HEK293 (cell line): ENCODE measurements at regions not wholly inside any gene's neighbourhood (a gene's known extent, or its start where the extent isn't known, plus 50 kb on each side); places are given as distances from the start of the nearest gene placed in this dataset.

Source experiments
- CTCF ChIA-PET: fragments of 350-600 bp; formaldehyde crosslinking; extraction: SDS; loops from one replicate; lab custom pipeline; 2021; ENCODE audit warnings: antibody characterized with exemption; lab: Yijun Ruan, JAX
- POLR2A ChIA-PET: fragments of 300-600 bp; formaldehyde crosslinking; extraction: SDS; loops from one replicate; lab custom pipeline; 2020; ENCODE audit warnings: antibody characterized with exemption, inconsistent platforms; lab: Yijun Ruan, JAX
- H3K27ac ChIP-seq: fragments of 200-500 bp; sonication (Bioruptor generic); 2 replicates; pipeline ENCODE4 v1.5.1; 2014; ENCODE audit warnings: low read depth, low read length, control low read depth, inconsistent platforms; ENCODE audit errors: extremely low read depth
- H3K36me3 ChIP-seq, 2 experiments: fragments of 200-500 bp in 1 of 2; sonication (Bioruptor generic) in 1 of 2; 1 replicate in 1 of 2; 2 replicates in 1 of 2; pipeline ENCODE4 v1.5.1; 2014 to 2017; ENCODE audit warnings: inconsistent platforms in 2 of 2, low read length in 2 of 2; ENCODE audit not compliant: control insufficient read depth in 2 of 2, insufficient read depth in 1 of 2
- H3K4me1 ChIP-seq: fragments of 200-500 bp; sonication (Bioruptor generic); 2 replicates; pipeline ENCODE4 v1.5.1; 2014; ENCODE audit warnings: mild to moderate bottlenecking, low read length, inconsistent platforms; ENCODE audit not compliant: control insufficient read depth, insufficient read depth
- H3K4me3 ChIP-seq: 2 replicates; pipeline ENCODE4 v1.5.1; 2011; ENCODE audit warnings: low read depth, mild to moderate bottlenecking, control low read depth, low read length, moderate library complexity
- H3K9me3 ChIP-seq: fragments of 200-500 bp; sonication (Bioruptor generic); 2 replicates; pipeline ENCODE4 v1.5.1; 2014; ENCODE audit warnings: low read depth, low read length, inconsistent platforms; ENCODE audit not compliant: control insufficient read depth, insufficient read depth
- EGR2 ChIP-seq: fragments of 450-650 bp; formaldehyde crosslinking; IDR thresholded peaks from 2 replicates; pipeline ENCODE4 v1.5.1; 2016; ENCODE audit warnings: low read depth, missing biosample characterization, missing genetic modification characterization
- KLF7 ChIP-seq: fragments of 450-650 bp; formaldehyde crosslinking; IDR thresholded peaks from 2 replicates; pipeline ENCODE4 v1.5.1; 2016; ENCODE audit warnings: missing biosample characterization, missing genetic modification characterization, borderline replicate concordance
- TRIM28 ChIP-seq: IDR thresholded peaks from 2 replicates; pipeline ENCODE4 v1.6.1; 2011; ENCODE audit warnings: low read length, control low read depth, borderline replicate concordance
- WT1 ChIP-seq: fragments of 450-650 bp; formaldehyde crosslinking; IDR thresholded peaks from 2 replicates; pipeline ENCODE4 v1.5.1; 2016; ENCODE audit warnings: missing biosample characterization, missing genetic modification characterization
- ZFHX2 ChIP-seq: fragments of 450-650 bp; formaldehyde crosslinking; conservative IDR thresholded peaks from 2 replicates; pipeline ENCODE4 v1.5.1; 2016; ENCODE audit warnings: missing biosample characterization, missing genetic modification characterization
- ZFP69B ChIP-seq: fragments of 450-650 bp; formaldehyde crosslinking; IDR thresholded peaks from 2 replicates; pipeline ENCODE4 v1.5.1; 2016; ENCODE audit warnings: missing biosample characterization, missing genetic modification characterization
- ZNF121 ChIP-seq: fragments of 450-650 bp; formaldehyde crosslinking; IDR thresholded peaks from 2 replicates; pipeline ENCODE4 v1.5.1; 2016; ENCODE audit warnings: missing biosample characterization, missing genetic modification characterization
- ZNF146 ChIP-seq: fragments of 450-650 bp; formaldehyde crosslinking; IDR thresholded peaks from 2 replicates; pipeline ENCODE4 v1.5.1; 2016; ENCODE audit warnings: missing biosample characterization, missing genetic modification characterization
- ZNF175 ChIP-seq: fragments of 450-650 bp; formaldehyde crosslinking; IDR thresholded peaks from 2 replicates; pipeline ENCODE4 v1.5.1; 2016; ENCODE audit warnings: missing biosample characterization, missing genetic modification characterization
- ZNF391 ChIP-seq: fragments of 450-650 bp; formaldehyde crosslinking; IDR thresholded peaks from 2 replicates; pipeline ENCODE4 v1.5.1; 2016; ENCODE audit warnings: low read depth, missing biosample characterization, missing genetic modification characterization, borderline replicate concordance
- ZNF394 ChIP-seq: fragments of 450-650 bp; formaldehyde crosslinking; IDR thresholded peaks from 2 replicates; pipeline ENCODE4 v1.5.1; 2016; ENCODE audit warnings: missing biosample characterization, missing genetic modification characterization, mild to moderate bottlenecking, moderate library complexity, borderline replicate concordance
- ZNF558 ChIP-seq: fragments of 450-650 bp; formaldehyde crosslinking; IDR thresholded peaks from 2 replicates; pipeline ENCODE4 v1.5.1; 2016; ENCODE audit warnings: missing biosample characterization, missing genetic modification characterization
- ZNF76 ChIP-seq: fragments of 450-650 bp; formaldehyde crosslinking; IDR thresholded peaks from 2 replicates; pipeline ENCODE4; 2016; ENCODE audit warnings: low read depth, missing biosample characterization, missing genetic modification characterization, borderline replicate concordance
- ZNF785 ChIP-seq: fragments of 450-650 bp; formaldehyde crosslinking; IDR thresholded peaks from 2 replicates; pipeline ENCODE4 v1.5.1; 2016; ENCODE audit warnings: missing biosample characterization, missing genetic modification characterization
- TF ChIP-seq, protein P1 (sequence below): fragments of 450-650 bp; formaldehyde crosslinking; IDR thresholded peaks from 2 replicates; pipeline ENCODE4 v1.5.1; 2016; ENCODE audit warnings: missing biosample characterization, missing genetic modification characterization
- TF ChIP-seq, protein P2 (sequence below): fragments of 450-650 bp; formaldehyde crosslinking; IDR thresholded peaks from 2 replicates; pipeline ENCODE4 v1.5.1; 2016; ENCODE audit warnings: missing biosample characterization, missing genetic modification characterization
- TF ChIP-seq, protein P3 (sequence below): fragments of 450-650 bp; formaldehyde crosslinking; IDR thresholded peaks from 2 replicates; pipeline ENCODE4 v1.5.1; 2016; ENCODE audit warnings: missing biosample characterization, missing genetic modification characterization
- TF ChIP-seq, protein P4 (sequence below): fragments of 450-650 bp; formaldehyde crosslinking; IDR thresholded peaks from 2 replicates; pipeline ENCODE4 v1.5.1; 2016; ENCODE audit warnings: missing biosample characterization, missing genetic modification characterization
- TF ChIP-seq, protein P5 (sequence below): fragments of 450-650 bp; formaldehyde crosslinking; IDR thresholded peaks from 2 replicates; pipeline ENCODE4 v1.5.1; 2016; ENCODE audit warnings: missing biosample characterization, missing genetic modification characterization, low read depth
- TF ChIP-seq, protein P6 (sequence below): fragments of 450-650 bp; formaldehyde crosslinking; IDR thresholded peaks from 2 replicates; pipeline ENCODE4 v1.5.1; 2016; ENCODE audit warnings: missing biosample characterization, missing genetic modification characterization

DNA sequence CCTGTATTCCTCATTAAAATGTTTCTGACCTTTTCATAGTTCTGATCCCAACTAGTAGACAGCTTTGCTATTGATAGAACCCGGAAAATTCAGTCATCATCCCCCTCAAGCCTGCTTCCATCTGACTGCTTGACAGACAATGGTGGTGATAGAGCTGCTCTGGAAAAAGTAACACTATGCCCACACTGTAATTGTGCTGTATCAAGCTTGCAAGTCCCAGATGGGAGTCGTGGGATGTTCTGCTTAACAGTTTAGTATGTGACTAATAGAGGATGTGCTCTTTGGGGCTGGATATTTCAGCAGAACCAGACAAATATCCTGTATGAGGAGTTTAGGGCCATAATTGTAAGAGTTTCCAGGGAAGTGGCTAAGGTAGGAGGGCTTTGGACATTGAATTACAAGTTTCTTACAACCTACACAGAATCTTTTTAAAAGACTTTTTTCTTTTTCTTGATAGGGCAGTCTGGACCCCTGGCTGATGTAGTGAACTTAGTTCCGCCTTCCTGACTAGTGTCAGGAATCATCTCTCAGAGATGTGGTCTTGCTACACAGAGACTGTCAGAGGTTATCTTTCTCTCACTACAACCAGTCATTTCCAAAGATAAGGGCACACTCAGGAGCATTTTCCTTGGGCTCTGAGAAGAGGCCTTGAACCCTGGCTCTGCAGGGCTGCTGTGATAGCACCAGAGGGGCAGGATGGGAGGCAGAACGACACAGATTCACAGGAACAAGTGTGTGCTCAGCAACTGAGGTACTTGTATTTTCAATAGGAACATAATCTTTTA is 158.0 kb upstream of the RBMS1 start:
- no peaks in the 10 kb centered on the region for H3K4me1 ChIP-seq
- no peak overlapping the region for H3K27ac ChIP-seq
- POLR2A ChIA-PET = no interaction called here
- TF ChIP-seq ZFP69B (tag by site-specific recombination) (no peak), ZNF121 (no peak), ZNF146 (tag by site-specific recombination) (no peak), ZNF391 (no peak), ZNF785 (tag by site-specific recombination) (no peak), ZNF175 (tag by site-specific recombination) (no peak), KLF7 (tag by site-specific recombination) (no peak), ZNF558 (tag by site-specific recombination) (no peak), ZNF76 (no peak), WT1 (tag by site-specific recombination) (no peak), ZNF394 (tag by site-specific recombination) (no peak), TRIM28 (no peak)
- TF ChIP-seq, protein P1, sequence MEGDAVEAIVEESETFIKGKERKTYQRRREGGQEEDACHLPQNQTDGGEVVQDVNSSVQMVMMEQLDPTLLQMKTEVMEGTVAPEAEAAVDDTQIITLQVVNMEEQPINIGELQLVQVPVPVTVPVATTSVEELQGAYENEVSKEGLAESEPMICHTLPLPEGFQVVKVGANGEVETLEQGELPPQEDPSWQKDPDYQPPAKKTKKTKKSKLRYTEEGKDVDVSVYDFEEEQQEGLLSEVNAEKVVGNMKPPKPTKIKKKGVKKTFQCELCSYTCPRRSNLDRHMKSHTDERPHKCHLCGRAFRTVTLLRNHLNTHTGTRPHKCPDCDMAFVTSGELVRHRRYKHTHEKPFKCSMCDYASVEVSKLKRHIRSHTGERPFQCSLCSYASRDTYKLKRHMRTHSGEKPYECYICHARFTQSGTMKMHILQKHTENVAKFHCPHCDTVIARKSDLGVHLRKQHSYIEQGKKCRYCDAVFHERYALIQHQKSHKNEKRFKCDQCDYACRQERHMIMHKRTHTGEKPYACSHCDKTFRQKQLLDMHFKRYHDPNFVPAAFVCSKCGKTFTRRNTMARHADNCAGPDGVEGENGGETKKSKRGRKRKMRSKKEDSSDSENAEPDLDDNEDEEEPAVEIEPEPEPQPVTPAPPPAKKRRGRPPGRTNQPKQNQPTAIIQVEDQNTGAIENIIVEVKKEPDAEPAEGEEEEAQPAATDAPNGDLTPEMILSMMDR (tag by site-specific recombination) = no peak
- TF ChIP-seq, protein P2, sequence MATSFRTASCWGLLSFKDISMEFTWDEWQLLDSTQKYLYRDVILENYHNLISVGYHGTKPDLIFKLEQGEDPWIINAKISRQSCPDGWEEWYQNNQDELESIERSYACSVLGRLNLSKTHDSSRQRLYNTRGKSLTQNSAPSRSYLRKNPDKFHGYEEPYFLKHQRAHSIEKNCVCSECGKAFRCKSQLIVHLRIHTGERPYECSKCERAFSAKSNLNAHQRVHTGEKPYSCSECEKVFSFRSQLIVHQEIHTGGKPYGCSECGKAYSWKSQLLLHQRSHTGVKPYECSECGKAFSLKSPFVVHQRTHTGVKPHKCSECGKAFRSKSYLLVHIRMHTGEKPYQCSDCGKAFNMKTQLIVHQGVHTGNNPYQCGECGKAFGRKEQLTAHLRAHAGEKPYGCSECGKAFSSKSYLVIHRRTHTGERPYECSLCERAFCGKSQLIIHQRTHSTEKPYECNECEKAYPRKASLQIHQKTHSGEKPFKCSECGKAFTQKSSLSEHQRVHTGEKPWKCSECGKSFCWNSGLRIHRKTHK (tag by site-specific recombination) = no peak
- TF ChIP-seq, protein P3, sequence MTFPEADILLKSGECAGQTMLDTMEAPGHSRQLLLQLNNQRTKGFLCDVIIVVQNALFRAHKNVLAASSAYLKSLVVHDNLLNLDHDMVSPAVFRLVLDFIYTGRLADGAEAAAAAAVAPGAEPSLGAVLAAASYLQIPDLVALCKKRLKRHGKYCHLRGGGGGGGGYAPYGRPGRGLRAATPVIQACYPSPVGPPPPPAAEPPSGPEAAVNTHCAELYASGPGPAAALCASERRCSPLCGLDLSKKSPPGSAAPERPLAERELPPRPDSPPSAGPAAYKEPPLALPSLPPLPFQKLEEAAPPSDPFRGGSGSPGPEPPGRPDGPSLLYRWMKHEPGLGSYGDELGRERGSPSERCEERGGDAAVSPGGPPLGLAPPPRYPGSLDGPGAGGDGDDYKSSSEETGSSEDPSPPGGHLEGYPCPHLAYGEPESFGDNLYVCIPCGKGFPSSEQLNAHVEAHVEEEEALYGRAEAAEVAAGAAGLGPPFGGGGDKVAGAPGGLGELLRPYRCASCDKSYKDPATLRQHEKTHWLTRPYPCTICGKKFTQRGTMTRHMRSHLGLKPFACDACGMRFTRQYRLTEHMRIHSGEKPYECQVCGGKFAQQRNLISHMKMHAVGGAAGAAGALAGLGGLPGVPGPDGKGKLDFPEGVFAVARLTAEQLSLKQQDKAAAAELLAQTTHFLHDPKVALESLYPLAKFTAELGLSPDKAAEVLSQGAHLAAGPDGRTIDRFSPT = no peak
- TF ChIP-seq, protein P4, sequence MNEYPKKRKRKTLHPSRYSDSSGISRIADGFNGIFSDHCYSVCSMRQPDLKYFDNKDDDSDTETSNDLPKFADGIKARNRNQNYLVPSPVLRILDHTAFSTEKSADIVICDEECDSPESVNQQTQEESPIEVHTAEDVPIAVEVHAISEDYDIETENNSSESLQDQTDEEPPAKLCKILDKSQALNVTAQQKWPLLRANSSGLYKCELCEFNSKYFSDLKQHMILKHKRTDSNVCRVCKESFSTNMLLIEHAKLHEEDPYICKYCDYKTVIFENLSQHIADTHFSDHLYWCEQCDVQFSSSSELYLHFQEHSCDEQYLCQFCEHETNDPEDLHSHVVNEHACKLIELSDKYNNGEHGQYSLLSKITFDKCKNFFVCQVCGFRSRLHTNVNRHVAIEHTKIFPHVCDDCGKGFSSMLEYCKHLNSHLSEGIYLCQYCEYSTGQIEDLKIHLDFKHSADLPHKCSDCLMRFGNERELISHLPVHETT (tag by site-specific recombination) = no peak
- TF ChIP-seq, protein P5, sequence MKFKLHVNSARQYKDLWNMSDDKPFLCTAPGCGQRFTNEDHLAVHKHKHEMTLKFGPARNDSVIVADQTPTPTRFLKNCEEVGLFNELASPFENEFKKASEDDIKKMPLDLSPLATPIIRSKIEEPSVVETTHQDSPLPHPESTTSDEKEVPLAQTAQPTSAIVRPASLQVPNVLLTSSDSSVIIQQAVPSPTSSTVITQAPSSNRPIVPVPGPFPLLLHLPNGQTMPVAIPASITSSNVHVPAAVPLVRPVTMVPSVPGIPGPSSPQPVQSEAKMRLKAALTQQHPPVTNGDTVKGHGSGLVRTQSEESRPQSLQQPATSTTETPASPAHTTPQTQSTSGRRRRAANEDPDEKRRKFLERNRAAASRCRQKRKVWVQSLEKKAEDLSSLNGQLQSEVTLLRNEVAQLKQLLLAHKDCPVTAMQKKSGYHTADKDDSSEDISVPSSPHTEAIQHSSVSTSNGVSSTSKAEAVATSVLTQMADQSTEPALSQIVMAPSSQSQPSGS = no peak
- TF ChIP-seq, all 188 proteins: peak for 0
- no peak overlapping the region for H3K4me3 ChIP-seq
- no peaks in the 10 kb centered on the region for H3K36me3 ChIP-seq
- CTCF ChIA-PET = interaction anchor here (0.6 to 0.8 kb wide), 2 partner anchors 36 to 562 kb away, joined by 3 read pairs; no protein-coding TSS in a partner anchor
- no peaks in the 10 kb centered on the region for H3K9me3 ChIP-seq

DNA sequence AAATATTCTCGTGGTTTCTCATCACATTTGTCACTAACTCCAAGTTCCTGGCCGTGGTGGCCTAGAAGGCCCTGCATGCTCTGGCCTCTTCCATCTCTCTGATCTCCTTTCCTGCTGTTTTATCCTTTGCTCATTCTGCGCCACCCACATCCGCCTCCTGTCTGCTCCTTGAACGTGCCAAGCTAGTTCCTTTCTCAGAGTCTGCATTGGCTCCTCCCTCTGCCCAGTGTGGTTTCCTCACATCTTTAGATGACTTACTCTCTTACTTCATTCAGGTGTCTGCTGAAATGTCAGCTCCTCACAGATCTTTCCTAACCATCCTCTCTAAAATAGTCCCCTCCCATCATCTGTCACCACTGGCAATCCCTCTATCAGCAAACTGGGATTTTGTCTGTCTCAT is 158.6 kb upstream of the RBMS1 start:
- ChIA-PET POLR2A (no interaction called here), CTCF (no interaction called here)
- H3K4me1 ChIP-seq = no peaks in the 10 kb centered on the region
- no peak overlapping the region for H3K4me3 ChIP-seq
- H3K9me3 ChIP-seq = no peaks in the 10 kb centered on the region
- H3K36me3 ChIP-seq = no peaks in the 10 kb centered on the region
- TF ChIP-seq EGR2 (tag by site-specific recombination) (0 out of 2 replicates have a peak, but pooled peaks have one; percentile 34), ZFHX2 (tag by site-specific recombination) (peak; percentile 57)
- TF ChIP-seq, protein P6, sequence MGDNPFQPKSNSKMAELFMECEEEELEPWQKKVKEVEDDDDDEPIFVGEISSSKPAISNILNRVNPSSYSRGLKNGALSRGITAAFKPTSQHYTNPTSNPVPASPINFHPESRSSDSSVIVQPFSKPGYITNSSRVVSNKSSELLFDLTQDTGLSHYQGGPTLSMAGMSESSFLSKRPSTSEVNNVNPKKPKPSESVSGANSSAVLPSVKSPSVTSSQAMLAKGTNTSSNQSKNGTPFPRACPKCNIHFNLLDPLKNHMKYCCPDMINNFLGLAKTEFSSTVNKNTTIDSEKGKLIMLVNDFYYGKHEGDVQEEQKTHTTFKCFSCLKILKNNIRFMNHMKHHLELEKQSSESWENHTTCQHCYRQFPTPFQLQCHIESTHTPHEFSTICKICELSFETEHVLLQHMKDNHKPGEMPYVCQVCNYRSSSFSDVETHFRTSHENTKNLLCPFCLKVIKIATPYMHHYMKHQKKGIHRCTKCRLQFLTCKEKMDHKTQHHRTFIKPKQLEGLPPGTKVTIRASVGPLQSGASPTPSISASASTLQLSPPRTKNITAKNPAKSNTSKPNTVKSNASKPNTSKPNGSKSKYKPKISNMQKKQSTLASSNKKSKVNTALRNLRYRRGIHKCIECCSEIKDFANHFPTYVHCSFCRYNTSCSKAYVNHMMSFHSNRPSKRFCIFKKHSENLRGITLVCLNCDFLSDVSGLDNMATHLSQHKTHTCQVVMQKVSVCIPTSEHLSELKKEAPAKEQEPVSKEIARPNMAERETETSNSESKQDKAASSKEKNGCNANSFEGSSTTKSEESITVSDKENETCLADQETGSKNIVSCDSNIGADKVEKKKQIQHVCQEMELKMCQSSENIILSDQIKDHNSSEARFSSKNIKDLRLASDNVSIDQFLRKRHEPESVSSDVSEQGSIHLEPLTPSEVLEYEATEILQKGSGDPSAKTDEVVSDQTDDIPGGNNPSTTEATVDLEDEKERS (tag by site-specific recombination) = no peak
- H3K27ac ChIP-seq = no peak overlapping the region
